GM10248 (cell line): ENCODE measurements at regions not wholly inside any gene's neighbourhood (a gene's known extent, or its start where the extent isn't known, plus 50 kb on each side); places are given as distances from the start of the nearest gene placed in this dataset.

Source experiments
- CTCF ChIA-PET: fragments of 300-600 bp; sonication (Branson Sonifier 250); formaldehyde crosslinking; extraction: SDS; loops from one replicate; lab custom pipeline; 2021; ENCODE audit warnings: antibody characterized with exemption; lab: Yijun Ruan, JAX
- POLR2A ChIA-PET: fragments of 350-650 bp; sonication (Branson Sonifier 250); formaldehyde crosslinking; extraction: SDS; loops from one replicate; lab custom pipeline; 2020; ENCODE audit warnings: antibody characterized with exemption; lab: Yijun Ruan, JAX
- DNase-seq: peaks from one replicate; pipeline ENCODE4 v3.0.0; 2012; ENCODE audit errors: extremely low spot score
- TF ChIP-seq, protein P1 (sequence below): IDR thresholded peaks from 2 replicates; pipeline ENCODE4 v1.5.1; 2012; ENCODE audit warnings: mild to moderate bottlenecking, low read depth; ENCODE audit errors: extremely low read depth, missing control alignments, control extremely low read depth

GRCh38 chr2:6639929-6640620 is 225.6 kb downstream of the CMPK2 start:
- ChIA-PET POLR2A (no interaction called here), CTCF (interaction anchor here (1.3 to 1.5 kb wide), 2 partner anchors 16 to 18 kb away, joined by 4 read pairs; no protein-coding TSS in a partner anchor)
- TF ChIP-seq, protein P1, sequence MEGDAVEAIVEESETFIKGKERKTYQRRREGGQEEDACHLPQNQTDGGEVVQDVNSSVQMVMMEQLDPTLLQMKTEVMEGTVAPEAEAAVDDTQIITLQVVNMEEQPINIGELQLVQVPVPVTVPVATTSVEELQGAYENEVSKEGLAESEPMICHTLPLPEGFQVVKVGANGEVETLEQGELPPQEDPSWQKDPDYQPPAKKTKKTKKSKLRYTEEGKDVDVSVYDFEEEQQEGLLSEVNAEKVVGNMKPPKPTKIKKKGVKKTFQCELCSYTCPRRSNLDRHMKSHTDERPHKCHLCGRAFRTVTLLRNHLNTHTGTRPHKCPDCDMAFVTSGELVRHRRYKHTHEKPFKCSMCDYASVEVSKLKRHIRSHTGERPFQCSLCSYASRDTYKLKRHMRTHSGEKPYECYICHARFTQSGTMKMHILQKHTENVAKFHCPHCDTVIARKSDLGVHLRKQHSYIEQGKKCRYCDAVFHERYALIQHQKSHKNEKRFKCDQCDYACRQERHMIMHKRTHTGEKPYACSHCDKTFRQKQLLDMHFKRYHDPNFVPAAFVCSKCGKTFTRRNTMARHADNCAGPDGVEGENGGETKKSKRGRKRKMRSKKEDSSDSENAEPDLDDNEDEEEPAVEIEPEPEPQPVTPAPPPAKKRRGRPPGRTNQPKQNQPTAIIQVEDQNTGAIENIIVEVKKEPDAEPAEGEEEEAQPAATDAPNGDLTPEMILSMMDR: no peak
- no peak for DNase-seq

DNA sequence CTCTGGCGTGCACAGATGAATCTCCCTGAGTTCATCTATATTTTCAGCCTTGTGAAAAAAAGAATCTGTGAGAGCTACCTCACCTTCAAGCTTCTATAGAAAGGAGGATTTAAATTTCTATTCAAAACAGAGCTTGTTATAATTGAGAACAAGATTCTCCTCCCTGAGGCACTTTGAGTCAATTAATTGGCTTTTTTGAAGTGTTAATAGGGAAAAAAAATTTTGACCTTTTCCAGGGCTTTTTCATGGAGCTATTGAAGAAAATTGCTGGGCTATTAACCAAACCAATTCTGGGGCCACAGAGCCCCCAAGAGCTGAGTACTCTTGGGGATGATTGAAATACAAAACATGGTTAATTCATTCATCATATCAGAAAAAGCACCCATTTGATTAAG is 225.1 kb downstream of the CMPK2 start:
- ChIA-PET POLR2A (no interaction called here), CTCF (interaction anchor here (1.3 to 1.5 kb wide), 2 partner anchors 15 to 18 kb away, joined by 4 read pairs; no protein-coding TSS in a partner anchor)
- no peak for DNase-seq
- TF ChIP-seq, protein P1: no peak

DNA sequence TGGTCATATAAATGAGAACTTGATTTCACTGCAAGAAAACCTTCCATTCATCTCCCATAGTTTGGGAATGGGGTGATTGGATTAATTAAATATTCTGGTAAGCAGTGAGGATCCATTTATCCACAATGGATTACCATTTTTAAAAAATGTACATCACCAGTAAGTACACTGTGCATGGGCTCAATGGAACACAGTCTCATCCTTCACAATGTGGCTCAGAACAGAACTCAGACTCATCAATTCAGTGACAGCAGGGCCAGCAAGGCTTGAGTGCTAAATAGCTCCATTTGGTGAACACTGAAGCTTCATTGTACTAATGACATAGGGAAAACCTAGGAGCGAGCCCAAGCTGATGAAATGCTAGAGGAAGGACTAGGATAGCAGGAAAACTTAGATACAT is 223.8 kb downstream of the CMPK2 start:
- POLR2A ChIA-PET: no interaction called here
- CTCF ChIA-PET: no interaction called here
- TF ChIP-seq, protein P1: no peak
- DNase-seq: no peak

DNA sequence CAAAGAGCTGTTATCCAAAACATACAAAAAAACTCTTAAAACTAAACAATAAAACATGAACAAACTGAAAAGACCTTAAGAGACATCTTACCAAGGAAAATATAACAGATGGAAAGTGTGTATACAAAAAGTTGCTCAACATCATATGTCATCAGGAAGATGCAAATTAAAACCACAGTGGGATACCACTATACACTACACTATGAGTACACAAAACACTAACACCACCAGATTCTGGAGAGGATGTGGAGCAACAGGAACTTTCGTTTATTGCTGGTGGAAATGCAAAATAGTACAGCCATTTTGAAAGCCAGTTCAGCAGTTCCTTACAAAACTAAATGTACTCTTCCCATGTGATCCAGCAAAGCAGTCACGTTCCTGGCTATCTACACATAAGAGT is 221.4 kb downstream of the CMPK2 start:
- POLR2A ChIA-PET: no interaction called here
- DNase-seq: no peak
- TF ChIP-seq, protein P1: no peak
- CTCF ChIA-PET: interaction anchor here (1.4 kb wide), 1 partner anchor 11 kb away, joined by 5 read pairs; no protein-coding TSS in a partner anchor

- TF ChIP-seq, protein P1: no peak
- CTCF ChIA-PET: no interaction called here
- POLR2A ChIA-PET: no interaction called here
- no peak for DNase-seq
These were observed 220.7 kb downstream of the CMPK2 start for GRCh38 chr2:6645004-6645403.

DNA sequence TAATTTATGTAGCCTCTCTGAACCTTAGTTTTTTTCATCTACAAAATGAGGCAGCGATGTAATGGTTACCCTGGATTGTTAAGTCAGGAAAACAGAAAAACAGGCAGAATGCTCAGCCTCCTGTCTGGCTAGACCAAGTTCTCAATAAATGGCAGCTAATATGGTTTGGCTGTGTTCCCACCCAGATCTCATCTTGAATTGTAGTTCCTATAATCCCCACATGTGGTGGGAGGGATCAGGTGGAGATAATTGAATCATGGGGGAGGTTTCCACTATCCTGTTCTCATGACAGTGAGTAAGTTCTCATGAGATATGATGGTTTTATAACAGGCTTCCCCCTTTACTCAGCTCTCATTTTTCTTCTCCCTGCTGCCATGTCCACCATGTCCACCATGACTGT is 220.0 kb downstream of the CMPK2 start:
- POLR2A ChIA-PET: no interaction called here
- CTCF ChIA-PET: no interaction called here
- no peak for DNase-seq
- TF ChIP-seq, protein P1: no peak

DNA sequence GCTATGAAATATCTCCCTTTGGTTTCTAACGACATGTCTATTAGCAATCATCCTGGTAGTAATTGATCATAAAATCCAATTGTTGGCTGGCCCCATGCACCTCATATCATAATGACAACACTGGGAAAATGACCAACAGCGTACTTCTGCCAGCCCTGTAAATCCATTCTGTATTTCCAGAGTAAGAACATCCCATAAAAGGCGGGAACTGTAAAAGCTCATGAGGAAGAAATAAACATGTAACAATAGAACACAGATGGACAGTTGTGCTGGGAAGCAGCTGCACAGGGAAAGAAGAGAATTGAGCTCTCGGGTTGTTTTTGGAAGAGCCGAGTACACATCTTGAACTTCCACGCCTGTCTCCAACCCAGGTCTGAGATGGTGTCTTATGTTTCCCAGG is 218.7 kb downstream of the CMPK2 start:
- no peak for DNase-seq
- CTCF ChIA-PET: interaction anchor here (0.6 to 1.0 kb wide), 2 partner anchors 9 to 10 kb away, joined by 3 read pairs; no protein-coding TSS in a partner anchor
- POLR2A ChIA-PET: no interaction called here
- TF ChIP-seq, protein P1: no peak
